Tongue (tissue), 1 donor: ENCODE measurements at regions not wholly inside any gene's neighbourhood (a gene's known extent, or its start where the extent isn't known, plus 50 kb on each side); places are given as distances from the start of the nearest gene placed in this dataset.
"Not testable (repeated sequence)": the region's sequence is repeated elsewhere in the genome, so short reads cannot be mapped to it uniquely, and the experiment has no call there.

ENCODE experiments used
- DNase-seq: peaks from one replicate; pipeline ENCODE4 v3.0.0-alpha.2; 2015

DNA sequence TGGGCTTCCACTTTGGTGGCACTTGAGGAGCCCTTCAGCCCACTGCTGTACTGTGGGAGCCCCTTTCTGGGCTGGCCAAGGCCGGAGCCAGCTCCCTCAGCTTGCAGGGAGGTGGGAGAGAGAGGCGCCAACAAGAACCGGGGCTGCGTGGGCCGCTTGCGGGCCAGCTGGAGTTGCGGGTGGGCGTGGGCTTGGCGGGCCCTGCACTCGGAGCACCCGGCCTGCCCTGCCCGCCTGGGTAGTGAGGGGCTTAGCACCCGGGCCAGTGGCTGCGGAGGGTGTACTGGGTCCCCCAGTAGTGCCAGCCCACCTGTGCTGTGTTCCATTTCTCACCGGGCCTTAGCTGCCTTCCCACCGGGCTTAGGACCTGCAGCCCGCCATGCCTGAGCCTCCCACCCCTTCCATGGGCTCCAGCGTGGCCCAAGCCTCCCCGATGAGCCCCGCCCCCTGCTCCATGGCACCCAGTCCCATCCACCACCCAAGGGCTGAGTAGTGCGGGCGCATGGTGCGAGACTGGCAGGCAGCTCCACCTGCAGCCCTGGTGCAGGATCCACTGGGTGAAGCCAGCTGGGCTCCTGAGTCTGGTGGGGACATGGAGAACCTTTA lies 437.9 kb upstream of the API5 start:
- not testable (repeated sequence) for DNase-seq

DNA sequence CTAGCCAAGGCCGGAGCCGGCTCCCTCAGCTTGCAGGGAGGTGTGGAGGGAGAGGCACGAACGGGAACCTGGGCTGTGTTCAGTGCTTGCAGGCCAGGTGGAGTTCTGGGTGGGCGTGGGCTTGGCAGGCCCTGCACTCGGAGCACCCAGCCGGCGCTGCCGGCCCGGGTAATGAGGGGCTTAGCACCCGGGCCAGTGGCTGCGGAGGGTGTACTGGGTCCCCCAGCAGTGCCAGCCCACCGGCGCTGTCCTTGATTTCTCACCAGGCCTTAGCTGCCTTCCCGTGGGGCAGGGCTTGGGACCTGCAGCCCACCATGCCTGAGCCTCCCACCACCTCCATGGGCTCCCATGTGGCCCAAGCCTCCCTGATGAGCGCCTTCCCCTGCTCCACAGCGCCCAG lies 430.5 kb upstream of the API5 start:
- not testable (repeated sequence) for DNase-seq

DNA sequence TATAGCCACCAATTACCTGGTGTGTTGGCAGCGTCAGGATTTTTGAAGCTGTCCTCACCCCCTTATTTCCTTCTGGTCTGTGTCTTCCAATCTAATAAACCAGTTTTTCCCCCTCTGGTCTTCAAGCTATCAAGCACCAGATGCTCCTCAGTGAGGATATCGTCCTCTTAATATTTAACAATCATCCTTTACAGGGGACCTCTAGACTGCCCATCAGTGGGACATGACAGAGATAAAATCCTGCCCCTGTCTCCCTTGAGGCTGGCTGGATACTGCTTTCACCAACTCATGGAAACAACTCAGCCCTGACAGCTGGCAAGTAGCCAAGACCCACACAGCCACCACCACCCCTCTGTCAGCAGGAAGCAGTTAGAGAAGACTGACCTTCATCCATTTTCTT lies 421.0 kb upstream of the API5 start:
- DNase-seq: peak; percentile 5

DNA sequence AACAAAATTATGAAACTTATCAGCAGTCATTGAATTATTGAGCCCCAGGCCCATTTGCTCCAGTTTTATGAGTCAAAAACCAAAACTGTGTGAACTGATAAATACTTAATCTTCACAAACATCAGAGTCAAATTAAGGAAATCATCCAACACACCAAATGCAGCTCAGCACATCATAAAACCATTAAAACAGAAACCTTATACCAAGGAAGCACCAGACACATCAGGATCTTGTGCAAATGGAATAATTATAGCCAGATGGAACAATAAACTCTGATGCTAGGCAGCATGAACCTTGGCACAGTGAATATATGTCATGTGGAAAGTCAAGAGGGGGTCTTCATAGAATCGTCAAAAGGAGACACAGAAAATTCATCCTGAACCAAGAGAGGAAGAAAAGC lies 410.7 kb upstream of the API5 start:
- DNase-seq: no peak

DNA sequence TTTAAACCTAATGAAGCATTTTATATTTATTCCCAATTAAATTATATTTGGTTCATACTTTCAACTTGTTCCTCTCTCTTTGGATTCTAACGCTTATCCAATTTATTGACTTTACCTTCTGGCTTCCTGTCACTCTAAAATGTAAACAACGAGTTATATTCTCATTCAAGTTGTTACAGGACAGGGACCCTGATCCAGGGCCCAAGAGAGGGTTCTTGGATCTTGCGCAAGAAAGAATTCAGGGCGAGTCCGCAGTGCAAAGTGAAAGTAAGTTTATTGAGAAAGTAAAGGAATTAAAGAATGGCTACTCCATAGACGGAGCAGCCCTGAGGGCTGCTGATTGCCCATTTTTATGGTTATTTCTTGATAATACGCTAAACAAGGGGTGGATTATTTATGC lies 405.6 kb upstream of the API5 start:
- DNase-seq: no peak

DNA sequence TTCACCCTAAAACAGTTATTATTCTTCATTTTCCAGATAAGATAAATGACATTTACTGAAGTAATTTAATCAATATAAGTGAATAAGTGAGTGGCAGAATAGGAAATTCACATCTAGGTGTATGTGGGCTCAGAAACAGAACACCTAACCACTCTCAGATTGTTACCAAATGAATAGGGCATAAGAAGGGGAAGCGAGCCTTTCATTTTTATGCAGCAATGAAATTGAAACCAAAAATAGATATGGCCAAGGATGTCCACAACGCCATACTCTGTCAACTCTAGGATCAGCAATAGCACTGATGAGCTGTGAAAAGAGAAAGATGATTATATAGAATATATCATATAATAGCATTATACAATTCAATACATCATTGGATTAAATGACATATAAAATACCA lies 398.1 kb upstream of the API5 start:
- no peak for DNase-seq

DNA sequence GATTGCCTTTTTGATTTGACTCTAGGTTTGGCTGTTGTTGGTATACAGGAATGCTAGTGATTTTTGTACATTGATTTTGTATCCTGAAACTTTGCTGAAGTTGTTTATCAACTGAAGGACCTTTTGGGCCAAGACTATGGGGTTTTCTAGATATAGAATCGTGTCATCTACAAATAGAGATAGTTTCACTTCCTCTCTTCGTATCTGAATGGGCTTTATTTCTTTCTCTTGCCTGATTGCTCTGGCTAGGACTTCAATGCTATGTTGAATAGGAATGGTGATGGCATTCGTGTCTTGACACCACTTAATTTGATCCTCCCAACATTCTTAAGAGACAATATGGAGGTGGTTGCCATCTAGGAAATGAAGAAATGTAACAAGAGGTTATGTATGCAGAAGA lies 388.1 kb upstream of the API5 start:
- DNase-seq: no peak

DNA sequence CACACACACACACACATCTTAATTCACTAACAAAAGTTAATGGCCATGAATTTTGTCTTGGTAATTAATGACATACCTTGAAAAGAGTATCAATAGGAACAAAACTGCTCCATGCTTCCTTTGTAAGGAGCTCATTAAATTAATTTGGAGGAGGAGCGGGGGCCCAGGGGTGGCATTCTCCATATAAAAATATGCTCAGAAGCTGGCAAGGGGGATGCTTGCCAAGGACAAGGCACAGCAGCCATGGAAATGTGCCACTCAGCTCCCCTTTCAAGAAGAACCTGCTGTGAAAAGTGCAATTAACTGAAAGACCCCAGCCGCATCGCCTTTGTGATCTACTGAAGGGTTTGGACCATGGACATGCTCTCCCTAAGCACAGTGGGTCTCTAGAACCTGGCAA lies 385.9 kb upstream of the API5 start:
- no peak for DNase-seq

DNA sequence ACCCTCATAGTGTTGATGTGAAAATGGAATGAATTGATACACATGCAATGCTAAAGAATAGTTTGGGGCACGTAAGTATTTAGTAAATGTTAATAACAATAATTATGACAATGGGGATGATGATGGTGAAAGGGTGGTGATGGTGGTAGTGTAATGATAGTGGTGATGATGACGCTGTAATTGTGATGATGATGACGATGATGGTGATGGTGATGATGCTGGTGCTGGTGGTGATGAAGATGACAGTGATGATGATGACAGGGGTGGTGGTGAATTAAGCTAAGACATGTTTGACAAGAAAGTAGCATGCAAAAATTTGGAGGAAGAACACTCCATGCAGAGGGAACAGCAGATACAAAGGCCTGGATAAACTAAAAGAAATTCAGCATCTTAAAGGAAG lies 364.4 kb upstream of the API5 start:
- no peak for DNase-seq

DNA sequence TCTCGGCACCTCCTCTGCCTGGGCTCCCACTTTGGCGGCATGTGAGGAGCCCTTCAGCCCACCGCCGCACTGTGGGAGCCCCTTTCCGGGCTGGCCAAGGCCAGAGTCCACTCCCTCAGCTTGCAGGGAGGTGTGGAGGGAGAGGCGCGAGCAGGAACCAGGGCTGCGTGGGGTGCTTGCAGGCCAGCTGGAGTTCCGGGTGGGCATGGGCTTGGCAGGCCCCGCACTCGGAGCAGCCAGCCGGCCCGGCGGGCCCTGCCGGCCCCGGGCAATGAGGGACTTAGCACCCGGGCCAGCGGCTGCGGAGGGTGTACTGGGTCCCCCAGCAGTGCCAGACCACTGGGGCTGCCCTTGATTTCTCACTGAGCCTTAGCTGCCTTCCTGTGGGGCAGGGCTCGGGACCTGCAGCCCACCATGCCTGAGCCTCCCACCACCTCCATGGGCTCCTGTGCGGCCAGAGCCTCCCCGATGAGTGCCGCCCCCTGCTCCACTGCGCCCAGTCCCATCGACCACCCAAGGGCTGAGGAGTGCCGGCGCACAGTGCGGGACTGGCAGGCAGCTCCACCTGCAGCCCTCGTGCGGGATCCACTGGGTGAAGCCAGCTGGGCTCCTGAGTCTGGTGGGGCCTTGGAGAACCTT lies 361.9 kb upstream of the API5 start:
- not testable (repeated sequence) for DNase-seq

DNA sequence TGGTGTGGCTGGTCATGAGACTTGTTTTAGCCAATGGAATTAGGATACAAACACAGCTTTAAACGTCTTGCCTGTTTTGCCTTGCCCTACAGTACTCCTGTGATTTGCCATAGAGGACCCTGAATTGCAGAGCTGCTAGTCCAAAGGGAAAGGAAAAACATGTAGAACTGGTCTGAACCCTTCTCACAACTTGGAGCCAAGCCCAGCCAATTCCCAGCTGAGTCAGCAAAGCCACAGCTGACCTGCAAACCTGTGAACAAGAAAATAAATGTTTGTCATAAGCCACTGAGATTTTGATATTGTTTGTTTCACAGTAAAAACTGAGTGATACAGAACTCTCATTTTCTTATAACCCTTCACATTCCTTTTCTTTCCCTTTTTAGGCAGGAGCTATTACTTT lies 360.5 kb upstream of the API5 start:
- DNase-seq: no peak

DNA sequence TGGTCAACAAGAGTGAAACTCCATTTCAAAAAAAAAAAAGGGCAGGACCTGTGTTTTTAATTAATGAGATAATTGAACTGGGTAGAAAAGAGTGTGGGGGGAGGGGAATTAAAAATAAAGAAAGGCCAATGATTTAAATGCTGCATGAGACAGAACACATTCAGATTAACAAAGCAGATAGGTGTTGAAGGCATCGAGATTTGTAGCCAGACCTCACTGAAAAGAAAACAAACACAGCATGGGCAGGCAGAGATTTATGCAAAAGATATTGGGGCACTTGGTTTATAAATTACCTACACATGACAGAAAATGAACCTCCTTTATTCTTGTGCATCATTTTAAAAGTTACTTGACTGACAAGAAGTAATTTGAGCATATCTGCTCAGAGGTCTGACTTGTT lies 354.0 kb upstream of the API5 start:
- DNase-seq: no peak

DNA sequence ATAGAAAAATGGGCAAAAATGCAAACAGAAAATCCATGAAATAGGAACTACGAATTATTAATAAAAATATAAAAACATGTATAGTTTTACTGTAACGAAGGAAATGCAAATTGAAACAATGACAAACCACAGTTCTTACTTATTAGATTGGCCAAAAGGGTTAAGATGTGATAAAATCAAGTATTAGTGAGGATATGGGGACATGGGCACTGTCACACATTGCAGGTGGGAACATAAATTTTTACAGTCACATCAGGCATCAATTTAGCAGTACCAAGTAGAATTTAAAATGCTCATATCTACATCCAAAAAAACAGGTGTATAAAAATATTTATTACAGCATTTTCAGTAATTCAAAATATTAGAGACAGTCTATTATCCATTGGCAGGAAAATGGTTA lies 353.2 kb upstream of the API5 start:
- DNase-seq: no peak

DNA sequence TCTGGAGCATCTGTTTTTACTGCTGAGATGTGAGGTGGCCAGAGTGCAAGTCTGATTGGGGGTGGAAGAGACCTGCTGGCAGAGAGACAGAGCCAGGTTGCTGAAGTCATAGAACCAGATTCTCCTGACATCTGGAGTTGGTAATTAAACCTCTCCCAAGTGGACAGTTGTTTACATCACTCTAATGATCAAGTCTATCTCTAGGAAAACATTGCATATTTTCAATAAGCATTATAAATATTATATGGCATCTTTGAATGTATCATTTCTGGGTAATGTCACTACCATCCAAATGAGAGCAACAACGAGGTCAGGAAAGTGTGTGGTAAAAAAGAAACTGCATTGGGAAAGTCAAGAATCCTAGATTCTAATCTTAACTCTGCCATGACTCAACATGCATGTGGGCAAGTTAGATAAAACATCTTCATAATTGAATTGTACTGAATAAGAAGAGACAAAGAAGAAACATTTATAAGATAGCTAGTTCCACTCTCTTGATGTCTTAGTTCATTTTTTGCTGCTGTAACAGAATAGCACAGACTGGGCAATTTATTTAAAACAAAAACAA lies 351.2 kb upstream of the API5 start:
- DNase-seq: no peak

DNA sequence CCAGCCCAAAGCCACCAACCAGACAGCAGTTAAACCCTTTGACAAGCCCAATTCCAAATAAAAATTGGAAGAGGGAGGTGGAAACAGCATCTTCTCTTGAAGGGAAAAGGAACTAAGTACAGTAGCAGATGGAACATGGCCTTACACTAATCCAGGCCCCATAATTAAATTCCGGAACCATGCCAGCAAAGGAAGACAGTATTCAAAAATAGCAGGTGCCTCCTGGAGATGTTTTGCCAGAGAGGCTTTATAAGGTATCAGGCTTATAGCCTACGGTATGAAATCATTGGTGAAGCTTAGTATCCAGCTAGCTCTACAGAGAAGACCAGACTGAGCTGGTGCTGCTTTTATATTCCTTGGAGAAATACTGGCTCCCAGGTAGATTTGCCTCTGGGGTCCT lies 344.1 kb upstream of the API5 start:
- DNase-seq: peak; percentile 9

DNA sequence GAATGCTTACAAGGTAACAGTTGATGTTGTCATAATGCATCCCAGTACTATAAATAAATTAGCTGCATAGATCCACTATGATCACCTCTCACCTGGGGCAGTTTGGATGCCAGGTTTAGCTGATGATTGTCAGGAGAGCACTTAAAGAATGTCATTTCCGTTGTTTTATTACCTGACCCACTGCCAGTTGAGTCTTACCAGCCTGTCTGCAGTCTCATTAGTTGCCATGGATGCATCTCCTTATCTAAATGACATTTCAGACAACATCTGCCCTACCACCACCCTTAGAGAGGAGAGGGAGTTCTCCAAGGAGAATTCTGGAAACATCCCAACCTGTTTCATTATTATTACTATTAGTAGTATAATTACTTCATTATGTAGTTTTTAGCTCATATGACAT lies 339.1 kb upstream of the API5 start:
- DNase-seq: no peak

DNA sequence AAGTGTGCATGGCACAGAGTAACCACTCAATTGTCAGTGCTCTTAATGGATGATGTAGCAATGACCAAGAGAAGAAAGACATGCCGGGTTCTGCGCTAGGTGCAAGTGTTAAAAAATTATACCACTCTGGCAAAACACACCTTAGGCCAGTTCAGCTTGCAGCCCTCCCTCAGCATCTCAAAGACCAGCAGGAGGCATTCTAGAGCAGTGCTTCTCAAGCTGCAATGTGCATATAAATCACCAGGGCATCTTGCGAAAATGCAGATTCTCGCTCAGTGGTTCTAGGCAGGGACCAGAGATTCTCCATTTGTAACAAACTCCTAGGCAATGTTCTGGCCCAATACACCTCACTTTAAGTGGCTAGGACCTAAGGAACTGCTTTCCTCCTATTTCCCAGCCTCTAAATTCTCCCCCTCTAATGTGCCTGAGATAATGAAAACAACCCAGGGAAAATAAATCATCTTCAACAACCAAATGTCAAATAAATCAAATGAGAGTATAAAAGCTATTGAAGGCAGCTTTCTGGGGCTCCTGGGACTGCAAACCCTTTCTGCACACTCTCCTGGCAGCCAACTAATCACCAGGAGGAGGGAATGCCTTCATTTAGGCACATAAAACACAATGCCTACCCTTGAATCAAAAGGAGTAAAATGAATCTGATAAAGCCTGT lies 337.2 kb upstream of the API5 start:
- DNase-seq: no peak

DNA sequence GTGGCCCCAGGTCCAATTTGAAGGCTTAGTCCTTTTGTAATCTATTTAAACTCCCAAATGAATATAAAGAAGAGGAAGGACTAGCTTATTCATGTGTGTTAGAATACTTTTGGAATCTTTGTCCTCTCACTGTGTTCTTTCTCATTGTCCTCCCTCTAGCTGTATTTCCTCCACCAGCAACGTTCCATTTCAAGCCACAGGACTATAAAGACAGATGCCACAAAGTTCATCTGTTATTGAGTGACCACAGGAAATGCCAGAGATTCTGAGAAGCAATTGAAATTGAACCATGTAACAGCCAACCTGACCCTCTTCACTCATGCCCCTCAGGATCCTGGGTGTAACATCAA lies 336.6 kb upstream of the API5 start:
- DNase-seq: no peak

DNA sequence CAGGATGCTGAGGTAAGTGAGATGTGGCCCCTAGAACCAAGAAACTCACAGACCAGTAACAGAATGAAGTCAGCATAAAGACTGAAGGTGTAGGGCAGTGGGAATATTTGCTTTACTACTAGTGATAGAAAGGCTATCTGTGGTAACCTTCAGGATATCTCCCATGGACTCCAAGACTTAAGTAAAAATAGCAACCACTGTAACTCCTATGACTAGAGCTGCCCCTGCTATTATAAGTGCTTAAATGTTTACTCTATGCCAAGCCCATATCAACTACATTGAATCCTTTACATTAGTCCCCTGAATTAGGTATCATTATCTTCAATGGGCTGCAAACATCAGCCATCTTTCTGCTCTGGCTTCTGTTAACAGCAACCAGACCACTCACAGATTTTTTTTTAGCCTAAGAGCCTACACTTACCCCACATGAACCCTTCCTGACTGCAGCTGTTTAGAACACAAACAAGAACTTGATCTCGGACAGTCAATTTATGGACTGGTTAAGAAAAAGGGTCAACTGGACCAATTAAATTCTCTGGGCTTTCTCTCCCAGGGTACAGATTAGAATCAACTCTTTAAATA lies 335.1 kb upstream of the API5 start:
- peak; percentile 8 for DNase-seq

DNA sequence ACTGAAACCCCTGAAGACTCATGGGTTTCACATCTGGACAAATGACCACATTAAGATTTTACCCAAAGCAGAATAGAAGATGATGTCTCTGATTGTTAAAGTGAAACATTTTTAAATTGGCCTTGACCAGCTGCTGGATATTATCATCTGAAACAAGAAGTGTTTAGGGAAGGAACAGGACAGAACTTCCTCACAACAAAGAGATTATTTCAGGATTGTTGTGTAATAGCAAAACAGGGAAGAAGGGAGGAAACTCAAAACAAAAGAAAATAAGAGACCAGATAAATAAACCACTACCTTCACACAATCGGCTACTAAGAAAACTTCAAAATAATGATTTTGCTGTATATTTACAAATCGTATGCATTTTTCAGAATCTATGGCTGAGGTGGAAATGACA lies 319.2 kb upstream of the API5 start:
- DNase-seq: no peak

DNA sequence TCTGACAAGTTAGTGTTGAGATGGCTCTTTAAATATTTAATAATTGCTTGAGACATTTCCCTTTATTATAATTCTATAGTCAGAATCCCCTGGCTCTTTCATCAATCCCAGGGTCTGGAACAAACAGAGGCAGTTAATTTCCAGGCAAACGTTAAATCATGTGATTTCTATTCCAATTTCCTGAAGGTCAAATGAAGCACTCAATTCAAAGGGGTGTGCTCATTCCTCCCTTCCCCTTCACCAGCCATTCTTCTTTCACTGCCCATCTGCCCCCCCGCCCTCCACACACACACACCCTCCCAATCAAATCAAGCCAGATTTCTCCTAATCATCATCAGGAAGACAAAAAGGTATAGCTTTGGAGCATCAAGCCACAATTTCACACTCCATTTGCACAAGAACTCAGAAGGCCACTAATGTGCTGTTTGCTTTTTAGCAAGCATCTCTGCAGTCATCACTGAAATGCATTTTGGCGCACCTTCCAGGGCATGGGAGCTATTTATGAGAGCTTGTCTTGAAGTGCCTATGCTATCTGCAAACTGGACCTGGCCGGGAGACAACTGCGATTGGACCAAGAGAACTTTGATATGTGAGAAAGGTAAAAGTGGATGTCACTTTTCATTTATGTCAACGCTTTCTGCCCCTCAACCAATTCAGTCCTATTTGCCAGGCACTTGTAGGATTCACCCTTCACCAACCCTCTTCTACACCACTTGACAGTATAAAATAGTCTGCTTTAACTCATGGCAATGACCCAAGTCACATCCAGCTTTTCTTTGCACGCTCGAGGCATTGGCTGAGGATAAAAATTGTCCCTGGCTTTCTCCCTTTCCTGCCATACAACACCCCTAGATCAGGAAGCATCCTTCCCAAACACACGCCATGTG lies 315.1 kb upstream of the API5 start:
- no peak for DNase-seq

DNA sequence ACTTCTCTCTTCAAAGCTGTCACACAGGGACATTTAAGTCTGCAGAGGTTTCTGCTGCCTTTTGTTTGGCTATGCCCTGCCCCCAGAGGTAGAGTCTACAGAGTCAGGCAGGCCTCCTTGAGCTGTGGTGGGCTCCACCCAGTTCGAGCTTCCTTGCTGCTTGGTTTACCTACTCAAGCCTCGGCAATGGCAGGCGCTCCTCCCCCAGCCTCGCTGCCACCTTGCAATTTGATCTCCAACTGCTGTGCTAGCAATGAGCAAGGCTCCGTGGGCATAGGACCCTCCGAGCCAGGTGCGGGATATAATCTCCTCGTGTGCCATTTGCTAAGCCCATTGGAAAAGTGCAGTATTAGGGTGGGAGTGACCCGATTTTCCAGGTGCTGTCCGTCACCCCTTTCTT lies 306.9 kb upstream of the API5 start:
- not testable (repeated sequence) for DNase-seq

DNA sequence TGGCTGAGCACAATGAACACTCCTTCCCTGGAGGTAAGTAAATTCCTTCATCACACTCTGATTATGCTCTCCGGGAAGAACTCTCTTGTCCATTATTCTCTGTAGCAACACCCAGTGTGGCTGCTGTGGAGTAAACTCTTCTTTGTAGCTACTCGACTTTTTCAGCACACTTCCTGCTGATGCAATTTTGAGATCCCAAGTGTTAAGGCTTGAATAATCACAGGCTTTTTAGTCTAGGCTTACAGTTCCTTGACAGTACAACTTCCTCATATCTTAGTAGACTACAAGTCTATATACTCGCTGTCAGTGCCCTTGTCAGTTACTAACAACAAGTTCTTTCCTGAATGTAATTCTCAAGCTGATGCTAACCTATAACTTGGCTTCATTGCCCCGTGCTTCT lies 301.8 kb upstream of the API5 start:
- DNase-seq: no peak
